ENCODE measurements at regions not wholly inside any gene's neighbourhood (a gene's known extent, or its start where the extent isn't known, plus 50 kb on each side); places are given as distances from the start of the nearest gene placed in this dataset.

GRCh38 chr14:96978525-96979272, 181.5 kb downstream of the VRK1 start:
- Histone ChIP-seq H3K4me1 (no peaks in the 10 kb centered on the region), H3K9ac (no peak overlapping the region), H3K27me3 (ENCODE audit: control insufficient read depth, insufficient read depth, low read length) (no peaks in the 10 kb centered on the region), H3K79me2 (no peaks in the 10 kb centered on the region), H3K36me3 (ENCODE audit: control insufficient read depth, insufficient read depth, low read length) (no peaks in the 10 kb centered on the region), H3K9me3 (ENCODE audit: control insufficient read depth, low read length) (no peaks in the 10 kb centered on the region), H3K4me2 (ENCODE audit: low read length) (no peak overlapping the region), H3K27ac (no peak overlapping the region), H3K4me3 (ENCODE audit: low read depth, low read length) (no peak overlapping the region), H2AFZ (no peak overlapping the region)
- TF ChIP-seq CTCF (IDR thresholded peaks at IDR 0.05), result no peak

- Histone ChIP-seq H3K9me3 (ENCODE audit: control insufficient read depth, low read length) (no peaks in the 10 kb centered on the region), H3K79me2 (no peaks in the 10 kb centered on the region), H3K4me2 (ENCODE audit: low read length) (no peak overlapping the region), H3K36me3 (ENCODE audit: control insufficient read depth, insufficient read depth, low read length) (no peaks in the 10 kb centered on the region), H3K4me1 (no peaks in the 10 kb centered on the region), H3K27me3 (ENCODE audit: control insufficient read depth, insufficient read depth, low read length) (no peaks in the 10 kb centered on the region), H3K27ac (no peak overlapping the region), H3K9ac (no peak overlapping the region), H2AFZ (no peak overlapping the region), H3K4me3 (ENCODE audit: low read depth, low read length) (no peak overlapping the region)
- no peak for TF ChIP-seq CTCF (IDR thresholded peaks at IDR 0.05)
Measured at GRCh38 chr14:96979611-96980074, 182.5 kb downstream of the VRK1 start.

- Histone ChIP-seq H3K27ac (no peak overlapping the region), H3K79me2 (no peaks in the 10 kb centered on the region), H3K4me1 (no peaks in the 10 kb centered on the region), H3K9ac (no peak overlapping the region), H3K4me2 (ENCODE audit: low read length) (no peak overlapping the region), H3K27me3 (ENCODE audit: control insufficient read depth, insufficient read depth, low read length) (no peaks in the 10 kb centered on the region), H2AFZ (no peak overlapping the region), H3K9me3 (ENCODE audit: control insufficient read depth, low read length) (no peaks in the 10 kb centered on the region), H3K36me3 (ENCODE audit: control insufficient read depth, insufficient read depth, low read length) (no peaks in the 10 kb centered on the region), H3K4me3 (ENCODE audit: low read depth, low read length) (no peak overlapping the region)
- TF ChIP-seq CTCF (IDR thresholded peaks at IDR 0.05), result no peak
Measured at GRCh38 chr14:96980835-96981234, 183.7 kb downstream of the VRK1 start.

- Histone ChIP-seq H3K9me3 (ENCODE audit: control insufficient read depth, low read length) (no peaks in the 10 kb centered on the region), H3K4me1 (no peaks in the 10 kb centered on the region), H3K27ac (no peak overlapping the region), H3K9ac (no peak overlapping the region), H3K79me2 (no peaks in the 10 kb centered on the region), H2AFZ (no peak overlapping the region), H3K4me2 (ENCODE audit: low read length) (no peak overlapping the region), H3K36me3 (ENCODE audit: control insufficient read depth, insufficient read depth, low read length) (no peaks in the 10 kb centered on the region), H3K4me3 (ENCODE audit: low read depth, low read length) (no peak overlapping the region), H3K27me3 (ENCODE audit: control insufficient read depth, insufficient read depth, low read length) (no peaks in the 10 kb centered on the region)
- TF ChIP-seq CTCF (IDR thresholded peaks at IDR 0.05), result no peak
Measured at GRCh38 chr14:96986256-96987085, 189.3 kb downstream of the VRK1 start.
